ENCODE measurements at regions not wholly inside any gene's neighbourhood (a gene's known extent, or its start where the extent isn't known, plus 50 kb on each side); places are given as distances from the start of the nearest gene placed in this dataset.

DNA sequence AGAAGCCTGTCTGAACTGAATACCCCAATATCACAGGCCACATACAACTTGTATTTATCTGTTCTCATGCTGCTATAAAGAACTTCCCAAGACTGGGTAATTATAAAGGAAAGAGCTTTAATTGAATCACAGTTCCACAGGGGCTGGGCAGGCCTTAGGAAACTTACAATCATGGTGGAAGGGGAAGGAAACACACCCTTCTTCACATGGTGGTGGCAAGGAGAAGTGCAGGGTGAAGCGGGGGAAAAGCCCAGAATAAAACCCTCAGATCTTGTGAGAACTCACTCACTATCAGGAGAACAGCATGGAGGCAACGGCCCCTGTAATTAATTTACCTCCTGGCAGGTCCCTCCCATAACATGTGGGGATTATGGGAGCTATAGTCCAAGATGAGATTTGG, 50.3 kb upstream of the FNDC1 start:
- no peak for DNase-seq (ENCODE audit: low read depth)

DNA sequence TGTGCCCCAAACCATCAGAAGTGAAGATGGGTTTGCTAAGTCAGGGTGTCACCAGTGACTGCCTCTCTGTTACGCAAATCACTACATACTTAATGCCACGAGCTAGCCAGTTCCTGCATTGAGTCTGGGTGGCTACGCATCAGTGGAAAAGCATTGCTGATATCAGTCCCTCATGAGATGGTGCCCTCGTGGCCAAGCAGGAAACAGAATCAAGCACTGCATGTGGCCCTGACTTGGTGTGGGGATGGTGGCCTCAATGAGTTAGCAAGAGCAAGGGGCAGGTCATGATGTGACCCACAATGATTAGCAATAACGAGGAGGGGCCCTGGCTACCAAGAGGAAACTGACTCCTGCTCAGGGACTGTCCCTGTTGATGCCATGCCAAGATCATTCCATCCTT, 51.6 kb upstream of the FNDC1 start:
- DNase-seq (ENCODE audit: low read depth) = no peak

- peak; percentile 43 for DNase-seq (ENCODE audit: low read depth)
These were observed 52.2 kb upstream of the FNDC1 start for GRCh38 chr6:159117046-159117445.

- no peak for DNase-seq (ENCODE audit: low read depth)
These were observed 52.9 kb upstream of the FNDC1 start for GRCh38 chr6:159116343-159116742.

- no peak for DNase-seq (ENCODE audit: low read depth)
These were observed 54.6 kb upstream of the FNDC1 start for GRCh38 chr6:159114569-159114968.

GRCh38 chr6:159113223-159113622, 56.0 kb upstream of the FNDC1 start:
- DNase-seq (ENCODE audit: low read depth) = no peak

- no peak for DNase-seq (ENCODE audit: low read depth)
These were observed 56.5 kb upstream of the FNDC1 start for GRCh38 chr6:159112714-159113113.

- DNase-seq (ENCODE audit: low read depth) = no peak
These were observed 58.5 kb upstream of the FNDC1 start for GRCh38 chr6:159110748-159111147.

DNA sequence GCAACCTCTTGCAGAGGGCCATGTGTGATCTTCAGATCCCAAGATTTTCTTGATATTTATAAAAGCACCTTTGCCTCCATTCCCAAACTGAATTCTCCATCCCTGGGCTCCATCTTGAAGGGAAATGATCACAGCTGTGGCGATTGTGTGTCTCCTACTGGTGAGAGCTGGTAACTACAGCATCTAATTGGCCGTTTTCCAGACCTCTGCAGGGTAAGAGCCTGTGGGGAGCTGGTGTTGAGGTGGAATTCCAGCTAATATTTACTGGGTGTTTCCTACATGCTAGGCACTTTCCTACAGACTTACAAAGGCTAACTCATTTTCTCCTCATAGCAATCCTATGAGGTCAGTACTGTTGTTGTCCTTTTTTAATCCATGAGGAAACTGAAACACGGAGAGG, 59.2 kb upstream of the FNDC1 start:
- DNase-seq (ENCODE audit: low read depth) = peak; percentile 61

DNA sequence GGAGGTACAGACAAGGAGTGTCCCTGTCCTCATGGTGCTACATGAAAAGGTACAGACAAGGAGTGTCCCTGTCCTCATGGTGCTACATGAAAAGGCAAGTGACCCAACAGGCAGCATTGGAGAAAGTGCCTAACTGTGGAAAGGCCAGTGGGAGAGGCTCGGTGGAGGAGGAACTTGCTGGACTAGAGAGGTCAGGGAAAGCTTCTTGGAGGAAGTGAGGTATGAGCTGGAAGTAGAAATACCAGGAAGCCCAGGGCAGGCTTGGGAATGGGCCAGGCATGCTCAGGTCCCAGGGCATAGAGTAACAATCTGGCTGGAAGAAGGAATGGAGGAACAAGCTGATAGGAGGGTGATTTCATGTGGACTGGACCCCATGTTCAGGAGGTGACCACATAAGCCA, 59.8 kb upstream of the FNDC1 start:
- no peak for DNase-seq (ENCODE audit: low read depth)

DNA sequence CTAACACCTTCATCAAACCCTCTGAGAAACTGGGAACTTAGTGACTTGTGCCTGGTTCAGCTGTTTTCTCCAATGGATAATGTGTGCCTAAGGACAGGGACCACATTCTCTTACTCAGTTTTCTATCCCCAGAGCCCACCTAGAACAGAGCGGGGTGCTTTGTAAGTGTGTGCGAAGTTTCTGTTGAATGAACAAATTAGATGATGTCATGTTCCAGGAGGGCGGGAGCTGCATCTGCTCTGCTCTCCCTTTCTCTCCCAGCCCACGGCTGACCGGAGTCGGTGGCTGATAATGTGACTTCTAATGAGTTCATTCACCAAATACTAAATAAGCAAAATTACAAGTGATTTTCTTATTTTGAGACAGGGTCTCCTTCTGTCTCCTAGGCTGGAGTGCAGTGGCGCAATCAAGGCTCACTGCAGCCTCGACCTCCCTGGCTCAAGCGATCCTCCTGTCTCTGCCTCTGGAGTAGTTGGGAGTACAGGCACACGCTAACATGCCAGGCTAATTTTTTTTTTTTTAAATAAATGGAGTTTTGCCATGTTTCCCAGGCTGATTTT, 60.7 kb upstream of the FNDC1 start:
- no peak for DNase-seq (ENCODE audit: low read depth)

- DNase-seq (ENCODE audit: low read depth) = peak; percentile 7
These were observed 61.5 kb upstream of the FNDC1 start for GRCh38 chr6:159107451-159108260.

GRCh38 chr6:159106627-159107241, 61.9 kb upstream of the TAGAP start:
- DNase-seq (ENCODE audit: low read depth) = peak; percentile 78

- no peak for DNase-seq (ENCODE audit: low read depth)
These were observed 60.9 kb upstream of the TAGAP start for GRCh38 chr6:159105716-159106115.

DNA sequence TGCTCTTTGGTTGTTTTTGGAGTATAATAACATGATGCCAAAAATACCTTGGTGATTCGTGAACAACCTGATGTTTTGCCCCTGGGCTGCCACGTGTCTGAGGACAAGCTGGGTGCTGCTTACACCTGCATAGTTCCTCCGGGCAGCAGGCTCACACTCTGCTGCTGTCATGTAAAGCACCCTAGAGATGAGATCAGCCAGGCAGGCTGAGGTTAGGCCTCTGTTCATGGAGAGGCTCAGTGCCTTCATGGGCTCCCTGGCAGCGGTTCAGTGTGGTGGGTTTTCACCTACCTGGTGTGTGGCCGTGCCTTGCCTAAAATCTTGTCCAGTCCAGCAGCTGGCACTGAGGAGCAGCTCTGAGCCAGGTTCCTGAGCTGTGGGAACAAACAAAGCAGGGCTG, 60.1 kb upstream of the TAGAP start:
- DNase-seq (ENCODE audit: low read depth) = no peak

DNA sequence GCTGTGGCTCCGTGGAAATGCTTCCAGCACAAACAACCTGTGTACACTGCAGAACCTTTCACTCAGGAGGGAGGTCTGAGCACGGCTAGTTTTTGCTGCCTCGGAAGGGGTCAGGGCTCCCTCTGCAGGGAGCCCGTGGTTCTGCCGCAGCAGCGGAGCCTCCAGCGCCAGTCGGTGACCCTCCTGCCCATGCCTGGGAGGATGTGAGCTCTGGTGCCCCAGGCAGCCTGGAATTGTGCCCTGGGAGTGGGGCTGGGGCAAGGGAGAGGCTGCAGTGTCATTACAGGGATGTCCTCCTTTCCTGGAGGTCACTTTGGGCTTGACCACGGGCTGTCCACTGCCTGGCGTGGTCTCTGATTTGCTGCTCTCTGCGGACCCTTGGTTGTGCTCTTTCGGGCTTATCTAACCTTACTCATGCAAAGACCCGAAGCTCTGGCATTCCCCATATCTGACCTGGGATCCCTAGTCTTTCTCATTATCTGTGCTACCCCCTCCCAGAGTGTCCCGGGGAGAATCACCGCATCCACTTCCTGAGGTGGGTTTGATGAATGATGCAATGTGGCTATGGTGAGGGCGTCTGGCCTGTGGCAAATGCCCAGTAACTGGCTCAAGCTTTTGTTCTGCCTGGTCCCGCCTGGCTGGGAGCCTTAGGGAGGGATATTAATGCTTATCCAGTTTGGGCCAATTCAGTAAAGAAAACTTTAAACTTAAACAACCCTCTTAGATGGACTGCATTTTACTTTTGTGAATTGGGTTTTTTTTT, 59.6 kb upstream of the TAGAP start:
- DNase-seq (ENCODE audit: low read depth) = peak; percentile 48

- DNase-seq (ENCODE audit: low read depth) = no peak
These were observed 58.8 kb upstream of the TAGAP start for GRCh38 chr6:159103396-159104162.

GRCh38 chr6:159102373-159103160, 57.8 kb upstream of the TAGAP start:
- no peak for DNase-seq (ENCODE audit: low read depth)

DNA sequence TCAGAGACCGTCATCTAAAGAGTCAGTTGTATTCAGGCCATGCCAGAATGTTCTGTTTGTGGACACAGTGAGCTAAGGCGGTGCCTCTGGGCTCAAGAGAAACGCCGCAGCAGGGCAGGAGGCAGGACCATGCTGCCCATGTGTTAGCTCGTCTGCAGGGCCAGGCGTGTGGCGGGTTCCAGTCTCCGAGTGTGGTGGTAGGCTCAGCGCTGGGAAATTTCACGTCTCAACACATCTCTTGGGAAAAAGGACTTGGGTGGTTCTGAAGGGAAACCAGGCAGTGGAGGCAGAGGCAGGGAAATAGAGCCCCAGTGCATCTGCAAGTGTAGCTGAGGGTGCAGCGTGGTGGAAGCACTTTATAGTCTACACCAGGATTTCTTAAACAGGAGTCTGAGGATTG, 56.9 kb upstream of the TAGAP start:
- DNase-seq (ENCODE audit: low read depth) = no peak

GRCh38 chr6:159100395-159101182, 55.8 kb upstream of the TAGAP start:
- no peak for DNase-seq (ENCODE audit: low read depth)
